Keratinocyte (primary cell): ENCODE measurements at regions not wholly inside any gene's neighbourhood (a gene's known extent, or its start where the extent isn't known, plus 50 kb on each side); places are given as distances from the start of the nearest gene placed in this dataset.

Source experiments
- DNase-seq: peaks from one replicate; pipeline ENCODE4 v3.0.0-alpha.2; 2011; ENCODE audit warnings: low read depth, missing footprints, low spot score
- FAIRE-seq: peaks from 2 replicates; lab custom pipeline; 2011; peaks lifted over from hg19 to GRCh38; lab: Jason Lieb, UNC
- H2AFZ ChIP-seq: 2 replicates; pipeline ENCODE4 v1.6.0; 2012; ENCODE audit warnings: low read length, control low read depth, inconsistent platforms; ENCODE audit not compliant: control insufficient read depth
- H3K27ac ChIP-seq: 2 replicates; pipeline ENCODE4 v1.5.1; 2011; ENCODE audit warnings: low read length; ENCODE audit not compliant: control insufficient read depth, insufficient read depth
- H3K27me3 ChIP-seq: 3 replicates; pipeline ENCODE4 v1.6.0; 2011; ENCODE audit warnings: low read length; ENCODE audit not compliant: control insufficient read depth, insufficient read depth; ENCODE audit errors: extremely low read depth
- H3K36me3 ChIP-seq, 2 experiments: 2 replicates in 1 of 2; 3 replicates in 1 of 2; pipeline ENCODE4 v1.5.1; 2011; ENCODE audit warnings: low read length in 2 of 2, mild to moderate bottlenecking in 1 of 2; ENCODE audit not compliant: control insufficient read depth in 2 of 2, insufficient read depth in 2 of 2; ENCODE audit errors: extremely low read depth in 1 of 2
- H3K4me1 ChIP-seq: 3 replicates; pipeline ENCODE4 v1.5.1; 2011; ENCODE audit warnings: low read length; ENCODE audit not compliant: control insufficient read depth, insufficient read depth; ENCODE audit errors: extremely low read depth
- H3K4me2 ChIP-seq: 3 replicates; pipeline ENCODE4 v1.6.0; 2011; ENCODE audit warnings: low read depth, low read length; ENCODE audit not compliant: control insufficient read depth, insufficient read depth; ENCODE audit errors: extremely low read depth
- H3K4me3 ChIP-seq, 3 experiments: fragments of 200-600 bp in 1 of 3; sonication (generic) in 1 of 3; 2 replicates in 2 of 3; 3 replicates in 1 of 3; pipeline ENCODE4 v1.5.1; 2011 to 2016; ENCODE audit warnings: low read length in 3 of 3, mild to moderate bottlenecking in 3 of 3, control low read depth in 2 of 3, inconsistent platforms in 1 of 3, low read depth in 1 of 3, mixed read lengths in 1 of 3, mixed run types in 1 of 3, moderate library complexity in 1 of 3; ENCODE audit not compliant: control insufficient read depth in 2 of 3, insufficient read depth in 2 of 3; ENCODE audit errors: extremely low read depth in 1 of 3
- H3K79me2 ChIP-seq: 2 replicates; pipeline ENCODE4 v1.6.0; 2012; ENCODE audit warnings: low read length; ENCODE audit not compliant: control insufficient read depth, insufficient read depth
- H3K9ac ChIP-seq: 3 replicates; pipeline ENCODE4 v1.6.0; 2011; ENCODE audit warnings: low read length; ENCODE audit not compliant: control insufficient read depth, insufficient read depth; ENCODE audit errors: extremely low read depth
- H3K9me1 ChIP-seq: 3 replicates; pipeline ENCODE4 v1.6.0; 2011; ENCODE audit warnings: low read length; ENCODE audit not compliant: control insufficient read depth, insufficient read depth; ENCODE audit errors: extremely low read depth
- H3K9me3 ChIP-seq: 2 replicates; pipeline ENCODE4 v1.5.1; 2012; ENCODE audit warnings: low read depth, low read length; ENCODE audit not compliant: control insufficient read depth
- H4K20me1 ChIP-seq: 3 replicates; pipeline ENCODE4 v1.6.0; 2011; ENCODE audit warnings: low read length; ENCODE audit not compliant: control insufficient read depth, insufficient read depth; ENCODE audit errors: extremely low read depth
- EZH2 ChIP-seq: IDR thresholded peaks from one replicate; pipeline ENCODE4 v1.6.1; 2012; ENCODE audit warnings: inconsistent platforms, mild to moderate bottlenecking, low read length, moderate library complexity
- dilution Hi-C: fragments of 300-500 bp; cut with MboI; formaldehyde crosslinking; loops from one replicate; pipeline ENCODE4 v1.7.0; 2020; ENCODE audit warnings: low sequenced_read_pairs; ENCODE audit not compliant: extremely low pct_ligation_motif_present
- TF ChIP-seq, protein P1 (sequence below), 3 experiments: IDR thresholded peaks in 1 of 3; conservative IDR thresholded peaks in 1 of 3; optimal IDR thresholded peaks in 1 of 3; 2 replicates in 2 of 3; 3 replicates in 1 of 3; pipeline versions ENCODE3 to v1.5.1; 2011; ENCODE audit warnings: low read length in 3 of 3, mild to moderate bottlenecking in 3 of 3, moderate library complexity in 2 of 3, control low read depth in 1 of 3, inconsistent platforms in 1 of 3; ENCODE audit not compliant: insufficient read depth in 2 of 3; ENCODE audit errors: extremely low read depth in 1 of 3

DNA sequence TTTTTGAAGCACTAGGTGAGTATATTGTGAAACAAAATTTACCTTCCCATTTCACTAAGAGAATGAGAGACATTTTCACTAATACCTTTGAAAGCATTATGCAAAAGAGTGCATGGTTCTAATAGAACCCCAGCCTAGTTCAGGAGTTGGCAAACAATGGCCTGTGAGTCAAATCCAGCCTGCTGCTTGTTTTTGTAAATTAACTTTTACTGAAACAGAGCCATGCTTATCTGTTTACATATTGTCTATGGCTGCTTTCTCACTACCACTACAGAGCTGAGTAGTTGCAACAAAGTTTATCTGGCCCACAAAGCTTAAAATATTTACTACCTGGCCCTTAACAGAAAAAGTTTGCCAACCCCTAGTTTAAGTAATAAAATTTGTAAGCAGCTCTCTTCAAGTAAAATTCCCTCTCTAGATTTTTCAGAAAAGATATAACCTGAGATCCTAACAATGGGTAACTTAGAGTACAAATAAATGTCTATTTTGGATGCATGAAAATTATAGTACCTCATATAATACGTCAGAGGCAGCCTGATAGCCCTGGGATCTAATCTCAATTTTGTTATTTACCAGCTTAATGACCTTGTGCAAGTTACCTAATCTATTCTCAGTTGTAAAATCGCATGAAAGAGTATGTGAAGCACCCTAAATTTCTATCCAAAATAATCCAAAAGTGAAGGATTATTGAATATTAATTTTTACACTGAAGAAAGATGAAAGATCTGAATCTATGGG is 50.7 kb upstream of the ARL15 start:
- Histone ChIP-seq H4K20me1 (no peaks in the 10 kb centered on the region), H3K27ac (no peak overlapping the region), H3K27me3 (no peaks in the 10 kb centered on the region), H3K9me1 (no peaks in the 10 kb centered on the region), H3K4me3 (no peak overlapping the region), H3K79me2 (no peaks in the 10 kb centered on the region), H3K4me1 (peaks cover 19% of the 10 kb centered on the region), H3K36me3 (no peaks in the 10 kb centered on the region), H3K4me2 (no peak overlapping the region), H3K9me3 (no peaks in the 10 kb centered on the region), H2AFZ (no peak overlapping the region), H3K9ac (no peak overlapping the region)
- TF ChIP-seq, protein P1, sequence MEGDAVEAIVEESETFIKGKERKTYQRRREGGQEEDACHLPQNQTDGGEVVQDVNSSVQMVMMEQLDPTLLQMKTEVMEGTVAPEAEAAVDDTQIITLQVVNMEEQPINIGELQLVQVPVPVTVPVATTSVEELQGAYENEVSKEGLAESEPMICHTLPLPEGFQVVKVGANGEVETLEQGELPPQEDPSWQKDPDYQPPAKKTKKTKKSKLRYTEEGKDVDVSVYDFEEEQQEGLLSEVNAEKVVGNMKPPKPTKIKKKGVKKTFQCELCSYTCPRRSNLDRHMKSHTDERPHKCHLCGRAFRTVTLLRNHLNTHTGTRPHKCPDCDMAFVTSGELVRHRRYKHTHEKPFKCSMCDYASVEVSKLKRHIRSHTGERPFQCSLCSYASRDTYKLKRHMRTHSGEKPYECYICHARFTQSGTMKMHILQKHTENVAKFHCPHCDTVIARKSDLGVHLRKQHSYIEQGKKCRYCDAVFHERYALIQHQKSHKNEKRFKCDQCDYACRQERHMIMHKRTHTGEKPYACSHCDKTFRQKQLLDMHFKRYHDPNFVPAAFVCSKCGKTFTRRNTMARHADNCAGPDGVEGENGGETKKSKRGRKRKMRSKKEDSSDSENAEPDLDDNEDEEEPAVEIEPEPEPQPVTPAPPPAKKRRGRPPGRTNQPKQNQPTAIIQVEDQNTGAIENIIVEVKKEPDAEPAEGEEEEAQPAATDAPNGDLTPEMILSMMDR (optimal IDR thresholded peaks at IDR 0.05 in 1 of 3, IDR thresholded peaks at IDR 0.05 in 1 of 3, conservative IDR thresholded peaks at IDR 0.05 in 1 of 3; ENCODE audit: extremely low read depth in 1 of 3, insufficient read depth in 2 of 3, low read length in 3 of 3), result no peak
- no peak for TF ChIP-seq EZH2
- no peak for DNase-seq
- dilution Hi-C loops, result no loop called here
- FAIRE-seq, result no peak
